MM.1S (cell line): ENCODE measurements at regions not wholly inside any gene's neighbourhood (a gene's known extent, or its start where the extent isn't known, plus 50 kb on each side); places are given as distances from the start of the nearest gene placed in this dataset.

Experiments
- EZH2 ChIP-seq: fragments of 300-600 bp; sonication (generic); optimal IDR thresholded peaks from 2 replicates; pipeline ENCODE3; 2017; ENCODE audit warnings: low read depth, mild to moderate bottlenecking, antibody characterized with exemption, low read length, mixed read lengths
- TF ChIP-seq, protein P1 (sequence below): fragments of 300-600 bp; sonication (generic); IDR thresholded peaks from 2 replicates; pipeline ENCODE4 v1.5.1; 2016; ENCODE audit warnings: antibody characterized with exemption, low read length, mixed read lengths

DNA sequence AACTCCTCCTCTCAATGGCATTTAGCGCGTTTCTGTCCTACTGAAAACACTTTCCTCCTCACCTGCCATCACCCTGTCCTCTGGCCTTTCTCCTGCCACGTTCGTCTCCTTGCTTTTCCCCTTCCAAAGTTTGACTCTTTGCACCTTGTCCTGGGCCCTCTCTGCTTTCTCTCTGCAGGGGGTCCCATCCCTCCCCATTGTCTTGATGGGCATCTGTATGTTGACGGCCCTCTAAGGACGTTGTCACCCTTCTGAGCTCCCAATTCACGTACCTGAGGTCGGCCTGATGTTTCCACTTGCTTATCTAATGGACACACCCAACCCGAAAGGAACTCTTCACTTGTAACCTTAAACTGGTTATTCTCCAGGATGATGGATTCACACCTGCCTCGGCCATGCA lies 170.4 kb downstream of the WSCD1 start:
- no peak for TF ChIP-seq EZH2
- TF ChIP-seq, protein P1, sequence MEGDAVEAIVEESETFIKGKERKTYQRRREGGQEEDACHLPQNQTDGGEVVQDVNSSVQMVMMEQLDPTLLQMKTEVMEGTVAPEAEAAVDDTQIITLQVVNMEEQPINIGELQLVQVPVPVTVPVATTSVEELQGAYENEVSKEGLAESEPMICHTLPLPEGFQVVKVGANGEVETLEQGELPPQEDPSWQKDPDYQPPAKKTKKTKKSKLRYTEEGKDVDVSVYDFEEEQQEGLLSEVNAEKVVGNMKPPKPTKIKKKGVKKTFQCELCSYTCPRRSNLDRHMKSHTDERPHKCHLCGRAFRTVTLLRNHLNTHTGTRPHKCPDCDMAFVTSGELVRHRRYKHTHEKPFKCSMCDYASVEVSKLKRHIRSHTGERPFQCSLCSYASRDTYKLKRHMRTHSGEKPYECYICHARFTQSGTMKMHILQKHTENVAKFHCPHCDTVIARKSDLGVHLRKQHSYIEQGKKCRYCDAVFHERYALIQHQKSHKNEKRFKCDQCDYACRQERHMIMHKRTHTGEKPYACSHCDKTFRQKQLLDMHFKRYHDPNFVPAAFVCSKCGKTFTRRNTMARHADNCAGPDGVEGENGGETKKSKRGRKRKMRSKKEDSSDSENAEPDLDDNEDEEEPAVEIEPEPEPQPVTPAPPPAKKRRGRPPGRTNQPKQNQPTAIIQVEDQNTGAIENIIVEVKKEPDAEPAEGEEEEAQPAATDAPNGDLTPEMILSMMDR = no peak
